K562 (cell line): ENCODE measurements at regions not wholly inside any gene's neighbourhood (a gene's known extent, or its start where the extent isn't known, plus 50 kb on each side); places are given as distances from the start of the nearest gene placed in this dataset.

ENCODE experiments used
- ATAC-seq: fragments of 200-7000 bp; cut with Tn5 transposase; 3 replicates; pipeline ENCODE4 v1.9.1; 2020; ENCODE audit warnings: moderate library complexity
- BruUV-seq: library from RNA; stranded (reverse); fragments of 400-500 nt; replicated peaks from 2 replicates; lab custom pipeline; 2021; lab: Mats Ljungman, UMichigan
- CTCF ChIA-PET: fragments of 300-600 bp; formaldehyde crosslinking; extraction: SDS; loops from one replicate; lab custom pipeline; 2021; ENCODE audit warnings: low intra/inter-chr PET ratio; lab: Yijun Ruan, JAX
- POLR2A ChIA-PET: fragments of 300-600, 350-650 bp; sonication (Branson Sonifier 250); formaldehyde crosslinking; extraction: SDS; loops from one replicate; lab custom pipeline; 2021; ENCODE audit warnings: antibody characterized with exemption, inconsistent platforms; lab: Yijun Ruan, JAX
- DNase-seq, 4 experiments: peaks; one replicate each; pipeline versions ENCODE4 v3.0.0 to v3.0.0-alpha.2; 2011 to 2018; ENCODE audit warnings: low spot score in 3 of 4, mixed read lengths in 3 of 4; ENCODE audit errors: extremely low read depth in 1 of 4
- FAIRE-seq: peaks from 2 replicates; lab custom pipeline; 2011; peaks lifted over from hg19 to GRCh38; lab: Jason Lieb, UNC
- H2AFZ ChIP-seq: 2 replicates; pipeline ENCODE4 v1.6.0; 2011; ENCODE audit warnings: low read depth, low read length, control low read depth, inconsistent platforms
- H3K27ac ChIP-seq: fragments of 200-600 bp; 3 replicates; pipeline ENCODE4 v1.8.0; 2011; ENCODE audit warnings: low read depth, mild to moderate bottlenecking, control low read depth, inconsistent platforms, low read length, moderate library complexity, mixed read lengths; ENCODE audit errors: extremely low read depth
- H3K27me3 ChIP-seq, 2 experiments: fragments of 300-600 bp in 1 of 2; 2 replicates in 1 of 2; 3 replicates in 1 of 2; pipeline versions ENCODE4 v1.6.0 to v1.8.0; 2011; ENCODE audit warnings: inconsistent platforms in 2 of 2, low read length in 2 of 2, mild to moderate bottlenecking in 1 of 2, mixed read lengths in 1 of 2, moderate library complexity in 1 of 2; ENCODE audit not compliant: control insufficient read depth in 2 of 2, insufficient read depth in 2 of 2
- H3K36me3 ChIP-seq: fragments of 300-600 bp; 3 replicates; pipeline ENCODE4 v1.8.0; 2011; ENCODE audit warnings: mild to moderate bottlenecking, low read length, inconsistent platforms; ENCODE audit not compliant: control insufficient read depth, insufficient read depth
- H3K4me1 ChIP-seq, 2 experiments: fragments of 200-600 bp in 1 of 2; replicated peaks in 1 of 2; 2 replicates in 1 of 2; 3 replicates in 1 of 2; pipeline versions ENCODE4 v1.5.1 to v1.8.0; 2011; ENCODE audit warnings: inconsistent platforms in 2 of 2, low read length in 2 of 2, mild to moderate bottlenecking in 1 of 2, mixed read lengths in 1 of 2, moderate library complexity in 1 of 2; ENCODE audit not compliant: control insufficient read depth in 2 of 2, insufficient read depth in 2 of 2
- H3K4me2 ChIP-seq: 2 replicates; pipeline ENCODE4 v1.6.1; 2011; ENCODE audit warnings: low read length, control low read depth, inconsistent platforms, mixed read lengths; ENCODE audit not compliant: insufficient read depth
- H3K4me3 ChIP-seq: fragments of 200-600 bp; sonication (generic), shearing (Covaris generic); 2 replicates; pipeline ENCODE4 v1.5.1; 2016; ENCODE audit warnings: control low read depth, inconsistent platforms
- H3K79me2 ChIP-seq: fragments of 200-600 bp; 3 replicates; pipeline ENCODE4 v1.8.0; 2011; ENCODE audit warnings: low read length, inconsistent platforms; ENCODE audit not compliant: control insufficient read depth, insufficient read depth
- H3K9ac ChIP-seq, 2 experiments: 2 replicates each; pipeline versions ENCODE4 v1.6.0 to v1.6.1; 2011; ENCODE audit warnings: low read depth in 2 of 2, low read length in 2 of 2, control low read depth in 1 of 2, inconsistent platforms in 1 of 2, mild to moderate bottlenecking in 1 of 2, mixed read lengths in 1 of 2; ENCODE audit not compliant: insufficient read depth in 1 of 2
- H3K9me1 ChIP-seq: one replicate; pipeline ENCODE4 v1.6.0; 2011; ENCODE audit warnings: inconsistent platforms, mild to moderate bottlenecking, low read length, moderate library complexity; ENCODE audit not compliant: control insufficient read depth, insufficient read depth
- H3K9me3 ChIP-seq: replicated peaks from 2 replicates; pipeline ENCODE4 v1.5.1; 2011; ENCODE audit warnings: low read depth, low read length, inconsistent platforms; ENCODE audit not compliant: control insufficient read depth, insufficient read depth
- H4K20me1 ChIP-seq: replicated peaks from 2 replicates; pipeline ENCODE4 v1.6.1; 2011; ENCODE audit warnings: low read length, inconsistent platforms, mixed read lengths; ENCODE audit not compliant: control insufficient read depth, insufficient read depth
- KLF16 ChIP-seq: IDR thresholded peaks from 2 replicates; pipeline ENCODE4 v1.6.1; 2016; ENCODE audit warnings: antibody characterized with exemption
- SMAD3 ChIP-seq: fragments of 450-650 bp; formaldehyde crosslinking; conservative IDR thresholded peaks from 2 replicates; pipeline ENCODE4 v1.4.0; 2020; ENCODE audit warnings: mild to moderate bottlenecking
- TEAD2 ChIP-seq: fragments of 450-650 bp; IDR thresholded peaks from 2 replicates; pipeline ENCODE4 v1.6.1; 2016; ENCODE audit warnings: missing genetic modification characterization, control low read depth, missing compliant biosample characterization
- ZNF124 ChIP-seq: sonication (generic); formaldehyde crosslinking; IDR thresholded peaks from 2 replicates; pipeline ENCODE4 v1.8.1; 2022; ENCODE audit warnings: missing genetic modification reagents
- ZNF143 ChIP-seq: sonication (generic); formaldehyde crosslinking; IDR thresholded peaks from 2 replicates; pipeline ENCODE4 v1.9.0; 2022; ENCODE audit warnings: mild to moderate bottlenecking, missing genetic modification reagents
- ZNF197 ChIP-seq: fragments of 200-800 bp; sonication (Bioruptor generic); IDR thresholded peaks from 2 replicates; pipeline ENCODE4 v1.6.1; 2016; ENCODE audit warnings: low read depth, missing genetic modification characterization, missing compliant biosample characterization
- WGBS: fragments of 100-300 bp; shearing (Covaris generic); methylation state at CpG from one replicate; pipeline ENCODE4 v1.1.6; 2016; ENCODE audit warnings: low coverage, mixed read lengths; ENCODE audit not compliant: insufficient coverage; ENCODE audit errors: missing lambda C conversion rate; 5-methylcytosine and 5-hydroxymethylcytosine counted together
- in situ Hi-C: fragments of 300-500 bp; cut with MboI; formaldehyde crosslinking; loops from 4 replicates; pipeline ENCODE4 v1.15.0; 2018; ENCODE audit warnings: inconsistent platforms, mixed read lengths
- intact Hi-C: fragments of 100-400 bp; cut with micrococcal nuclease; formaldehyde crosslinking; loops from 2 replicates; pipeline ENCODE4 v1.14.2; 2022
- TF ChIP-seq, protein P1 (sequence below): fragments of 450-650 bp; IDR thresholded peaks from 2 replicates; pipeline ENCODE4 v1.6.1; 2016; ENCODE audit warnings: missing biosample characterization, missing genetic modification characterization
- TF ChIP-seq, protein P2 (sequence below): fragments of 450-650 bp; IDR thresholded peaks from 2 replicates; pipeline ENCODE4 v1.6.1; 2017; ENCODE audit warnings: antibody characterized with exemption, mild to moderate bottlenecking

DNA sequence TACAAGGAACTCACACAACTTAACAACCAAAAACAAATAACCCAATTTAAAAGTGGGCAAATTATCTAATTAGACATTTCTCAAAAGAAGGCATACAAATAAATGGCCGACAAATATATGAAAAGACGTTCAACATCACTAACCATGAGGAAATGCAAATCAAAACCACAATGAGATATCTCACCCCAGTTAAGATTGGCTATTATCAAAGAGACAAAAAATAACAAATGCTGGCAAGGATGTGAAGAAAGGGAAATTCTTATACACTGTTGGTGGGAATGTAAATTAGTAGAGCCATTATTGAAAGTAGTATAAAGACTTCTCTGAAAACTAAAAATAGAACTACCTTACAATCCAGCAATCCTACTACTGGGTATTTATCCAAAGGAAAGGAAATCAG, 96.7 kb upstream of the SIRPG start:
- no peaks in the 10 kb centered on the region for H3K9me3 ChIP-seq
- ChIA-PET CTCF (no interaction called here), POLR2A (no interaction called here)
- FAIRE-seq = no peak
- no peaks in the 10 kb centered on the region for H4K20me1 ChIP-seq
- H3K9ac ChIP-seq = no peak overlapping the region
- no peak for DNase-seq
- H3K4me2 ChIP-seq = no peak overlapping the region
- no peak overlapping the region for H3K4me3 ChIP-seq
- H2AFZ ChIP-seq = no peak overlapping the region
- WGBS = 0% methylated on average over 2 of the region's 2 CpGs
- ATAC-seq = no peak
- TF ChIP-seq, protein P1, sequence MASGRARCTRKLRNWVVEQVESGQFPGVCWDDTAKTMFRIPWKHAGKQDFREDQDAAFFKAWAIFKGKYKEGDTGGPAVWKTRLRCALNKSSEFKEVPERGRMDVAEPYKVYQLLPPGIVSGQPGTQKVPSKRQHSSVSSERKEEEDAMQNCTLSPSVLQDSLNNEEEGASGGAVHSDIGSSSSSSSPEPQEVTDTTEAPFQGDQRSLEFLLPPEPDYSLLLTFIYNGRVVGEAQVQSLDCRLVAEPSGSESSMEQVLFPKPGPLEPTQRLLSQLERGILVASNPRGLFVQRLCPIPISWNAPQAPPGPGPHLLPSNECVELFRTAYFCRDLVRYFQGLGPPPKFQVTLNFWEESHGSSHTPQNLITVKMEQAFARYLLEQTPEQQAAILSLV = no peak
- no peak for TF ChIP-seq SMAD3 (CRISPR knock-in tag)
- TF ChIP-seq TEAD2 (tag) = no peak
- TF ChIP-seq ZNF197 (CRISPR knock-in tag) = no peak
- TF ChIP-seq, protein P2, sequence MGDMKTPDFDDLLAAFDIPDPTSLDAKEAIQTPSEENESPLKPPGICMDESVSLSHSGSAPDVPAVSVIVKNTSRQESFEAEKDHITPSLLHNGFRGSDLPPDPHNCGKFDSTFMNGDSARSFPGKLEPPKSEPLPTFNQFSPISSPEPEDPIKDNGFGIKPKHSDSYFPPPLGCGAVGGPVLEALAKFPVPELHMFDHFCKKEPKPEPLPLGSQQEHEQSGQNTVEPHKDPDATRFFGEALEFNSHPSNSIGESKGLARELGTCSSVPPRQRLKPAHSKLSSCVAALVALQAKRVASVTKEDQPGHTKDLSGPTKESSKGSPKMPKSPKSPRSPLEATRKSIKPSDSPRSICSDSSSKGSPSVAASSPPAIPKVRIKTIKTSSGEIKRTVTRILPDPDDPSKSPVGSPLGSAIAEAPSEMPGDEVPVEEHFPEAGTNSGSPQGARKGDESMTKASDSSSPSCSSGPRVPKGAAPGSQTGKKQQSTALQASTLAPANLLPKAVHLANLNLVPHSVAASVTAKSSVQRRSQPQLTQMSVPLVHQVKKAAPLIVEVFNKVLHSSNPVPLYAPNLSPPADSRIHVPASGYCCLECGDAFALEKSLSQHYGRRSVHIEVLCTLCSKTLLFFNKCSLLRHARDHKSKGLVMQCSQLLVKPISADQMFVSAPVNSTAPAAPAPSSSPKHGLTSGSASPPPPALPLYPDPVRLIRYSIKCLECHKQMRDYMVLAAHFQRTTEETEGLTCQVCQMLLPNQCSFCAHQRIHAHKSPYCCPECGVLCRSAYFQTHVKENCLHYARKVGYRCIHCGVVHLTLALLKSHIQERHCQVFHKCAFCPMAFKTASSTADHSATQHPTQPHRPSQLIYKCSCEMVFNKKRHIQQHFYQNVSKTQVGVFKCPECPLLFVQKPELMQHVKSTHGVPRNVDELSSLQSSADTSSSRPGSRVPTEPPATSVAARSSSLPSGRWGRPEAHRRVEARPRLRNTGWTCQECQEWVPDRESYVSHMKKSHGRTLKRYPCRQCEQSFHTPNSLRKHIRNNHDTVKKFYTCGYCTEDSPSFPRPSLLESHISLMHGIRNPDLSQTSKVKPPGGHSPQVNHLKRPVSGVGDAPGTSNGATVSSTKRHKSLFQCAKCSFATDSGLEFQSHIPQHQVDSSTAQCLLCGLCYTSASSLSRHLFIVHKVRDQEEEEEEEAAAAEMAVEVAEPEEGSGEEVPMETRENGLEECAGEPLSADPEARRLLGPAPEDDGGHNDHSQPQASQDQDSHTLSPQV = no peak
- TF ChIP-seq ZNF143 (CRISPR knock-in tag) = no peak
- TF ChIP-seq ZNF124 = no peak
- no peak for TF ChIP-seq KLF16
- H3K79me2 ChIP-seq = no peaks in the 10 kb centered on the region
- no peaks in the 10 kb centered on the region for H3K27me3 ChIP-seq
- H3K9me1 ChIP-seq = no peaks in the 10 kb centered on the region
- in situ Hi-C loops = loop anchor here (25.0 kb wide), 1 partner anchor 242 kb away; no protein-coding TSS in a partner anchor
- no TSS peak for BruUV-seq
- H3K4me1 ChIP-seq = no peaks in the 10 kb centered on the region
- intact Hi-C loops = no loop called here
- H3K27ac ChIP-seq = no peak overlapping the region
- H3K36me3 ChIP-seq = no peaks in the 10 kb centered on the region
